Aorta (tissue), 5 donors: ENCODE measurements at regions not wholly inside any gene's neighbourhood (a gene's known extent, or its start where the extent isn't known, plus 50 kb on each side); places are given as distances from the start of the nearest gene placed in this dataset.

ENCODE experiments used
- ATAC-seq: fragments of 200-7000 bp; cut with Tn5 transposase; one replicate; pipeline ENCODE4 v1.9.1; 2022; ENCODE audit warnings: moderate library complexity; ENCODE audit not compliant: low FRiP score
- DNase-seq, 2 donors: peaks; one replicate each; pipeline ENCODE4 v3.0.0-alpha.2; 2020
- H3K27ac ChIP-seq, 2 donors: one replicate each; pipeline ENCODE4 v1.5.1; 2013; ENCODE audit warnings: low read length in 2 of 2, mild to moderate bottlenecking in 2 of 2, moderate library complexity in 2 of 2, control low read depth in 1 of 2, inconsistent platforms in 1 of 2, low read depth in 1 of 2
- H3K27me3 ChIP-seq, 2 donors: one replicate each; pipeline ENCODE4 v1.6.1; 2013; ENCODE audit warnings: control low read depth in 1 of 2, low read length in 1 of 2, mild to moderate bottlenecking in 1 of 2, moderate library complexity in 1 of 2; ENCODE audit not compliant: insufficient read depth in 2 of 2, control insufficient read depth in 1 of 2
- H3K36me3 ChIP-seq, 2 donors: one replicate each; pipeline ENCODE4 v1.6.1; 2013; ENCODE audit warnings: control low read depth in 1 of 2, low read length in 1 of 2, mild to moderate bottlenecking in 1 of 2; ENCODE audit not compliant: insufficient read depth in 2 of 2, control insufficient read depth in 1 of 2
- H3K4me1 ChIP-seq, 2 donors: one replicate each; pipeline ENCODE4 v1.6.1; 2013; ENCODE audit warnings: low read length in 2 of 2, control low read depth in 1 of 2, mild to moderate bottlenecking in 1 of 2, moderate library complexity in 1 of 2; ENCODE audit not compliant: insufficient read depth in 2 of 2, control insufficient read depth in 1 of 2
- H3K4me3 ChIP-seq, 2 donors: one replicate each; pipeline ENCODE4 v1.5.1; 2013; ENCODE audit warnings: low read length in 2 of 2, control low read depth in 1 of 2, mild to moderate bottlenecking in 1 of 2
- H3K9me3 ChIP-seq: one replicate; pipeline ENCODE4 v1.6.1; 2013; ENCODE audit warnings: mild to moderate bottlenecking, low read length; ENCODE audit not compliant: control insufficient read depth
- WGBS, 2 donors: extraction: QIAGEN DNeasy Blood & Tissue Kit; methylation state at CpG; one replicate each; pipeline ENCODE4 v1.1.7; 2013; 5-methylcytosine and 5-hydroxymethylcytosine counted together
- intact Hi-C, 2 donors: fragments of 100-400 bp; cut with DNase I; formaldehyde crosslinking; loops; one replicate each; pipeline versions ENCODE4 v1.14.2 to v1.15.0; 2022
- donor health status: healthy with polysubstance abuse.
- donor health status: Bipolar disorder and iron deficiency.
- donor health status: DM: no; HTN: no; CAD: no.
- donor health status: DM: no; HTN: no; CAD: no.
- donor health status: DM: yes; HTN: yes; CAD: no.

- H3K4me3 ChIP-seq: no peak overlapping the region
- H3K9me3 ChIP-seq: no peaks in the 10 kb centered on the region
- no peaks in the 10 kb centered on the region for H3K36me3 ChIP-seq
- ATAC-seq (no peak), DNase-seq (no peak)
- WGBS, 2 donors: 29 to 34% methylated on average over 2 of the region's 2 CpGs
- no peaks in the 10 kb centered on the region for H3K4me1 ChIP-seq
- H3K27me3 ChIP-seq: no peaks in the 10 kb centered on the region
- intact Hi-C loops: no loop called here
- no peak overlapping the region for H3K27ac ChIP-seq
Measured at GRCh38 chr3:110568246-110568645, 503.4 kb upstream of the NECTIN3 start.

- intact Hi-C loops: no loop called here
- DNase-seq (no peak), ATAC-seq (no peak)
- Histone ChIP-seq H3K4me1 (no peaks in the 10 kb centered on the region), H3K9me3 (no peaks in the 10 kb centered on the region), H3K4me3 (no peak overlapping the region), H3K27me3 (no peaks in the 10 kb centered on the region), H3K36me3 (no peaks in the 10 kb centered on the region), H3K27ac (no peak overlapping the region)
- WGBS, 2 donors: 87 to 89% methylated on average over 2 of the region's 2 CpGs
Measured at GRCh38 chr3:110569073-110569472, 502.5 kb upstream of the NECTIN3 start.

- DNase-seq (no peak), ATAC-seq (no peak)
- intact Hi-C loops: loop anchor here in 1 of 2 donors (5.0 kb wide), 1 partner anchor 223 kb away; no protein-coding TSS in a partner anchor
- Histone ChIP-seq H3K36me3 (no peaks in the 10 kb centered on the region), H3K27ac (no peak overlapping the region), H3K9me3 (no peaks in the 10 kb centered on the region), H3K27me3 (no peaks in the 10 kb centered on the region), H3K4me3 (no peak overlapping the region), H3K4me1 (peaks cover 0 to 2% of the 10 kb centered on the region in 2 donors)
- 70 to 77% methylated on average over 3 of the region's 3 CpGs for WGBS, 2 donors
Measured at GRCh38 chr3:110575702-110576101, 495.9 kb upstream of the NECTIN3 start.

GRCh38 chr3:110576960-110577359, 494.7 kb upstream of the NECTIN3 start:
- WGBS, 2 donors: 39% methylated on average over 3 of the region's 3 CpGs
- ATAC-seq (no peak), DNase-seq (no peak)
- Histone ChIP-seq H3K4me3 (no peak overlapping the region), H3K27ac (no peak overlapping the region), H3K27me3 (no peaks in the 10 kb centered on the region), H3K9me3 (no peaks in the 10 kb centered on the region), H3K36me3 (no peaks in the 10 kb centered on the region), H3K4me1 (peaks cover 0 to 2% of the 10 kb centered on the region in 2 donors)
- intact Hi-C loops: loop anchor here in 1 of 2 donors (5.0 kb wide), 1 partner anchor 225 kb away; no protein-coding TSS in a partner anchor

- Histone ChIP-seq H3K4me1 (peaks cover 0 to 2% of the 10 kb centered on the region in 2 donors), H3K27ac (no peak overlapping the region), H3K9me3 (no peaks in the 10 kb centered on the region), H3K36me3 (no peaks in the 10 kb centered on the region), H3K27me3 (no peaks in the 10 kb centered on the region), H3K4me3 (no peak overlapping the region)
- no peak for DNase-seq
- 71 to 74% methylated on average over 2 of the region's 2 CpGs for WGBS, 2 donors
- intact Hi-C loops: loop anchor here in 1 of 2 donors (5.0 kb wide), 1 partner anchor 226 kb away; no protein-coding TSS in a partner anchor
- no peak for ATAC-seq
Measured at GRCh38 chr3:110577854-110578253, 493.8 kb upstream of the NECTIN3 start.

- 49 to 51% methylated on average over 4 of the region's 4 CpGs for WGBS, 2 donors
- H3K4me3 ChIP-seq: no peak overlapping the region
- H3K27ac ChIP-seq: no peak overlapping the region
- intact Hi-C loops: loop anchor here (5.0 to 10.0 kb wide), 2 partner anchors 228 to 1355 kb away; no protein-coding TSS in a partner anchor
- ATAC-seq (no peak), DNase-seq (no peak)
- no peaks in the 10 kb centered on the region for H3K36me3 ChIP-seq
- peaks cover 0 to 2% of the 10 kb centered on the region in 2 donors for H3K4me1 ChIP-seq
- no peaks in the 10 kb centered on the region for H3K27me3 ChIP-seq
- no peaks in the 10 kb centered on the region for H3K9me3 ChIP-seq
Measured at GRCh38 chr3:110579840-110580550, 491.6 kb upstream of the NECTIN3 start.

- Histone ChIP-seq H3K27ac (no peak overlapping the region), H3K9me3 (no peaks in the 10 kb centered on the region), H3K4me3 (no peak overlapping the region), H3K4me1 (no peaks in the 10 kb centered on the region), H3K27me3 (no peaks in the 10 kb centered on the region), H3K36me3 (no peaks in the 10 kb centered on the region)
- intact Hi-C loops: loop anchor here in 1 of 2 donors (10.0 kb wide), 1 partner anchor 1351 kb away; no protein-coding TSS in a partner anchor
- no peak for ATAC-seq
- 76 to 83% methylated on average over 3 of the region's 3 CpGs for WGBS, 2 donors
- DNase-seq: no peak
Measured at GRCh38 chr3:110583373-110583935, 488.2 kb upstream of the NECTIN3 start.

GRCh38 chr3:110588906-110589305, 482.7 kb upstream of the NECTIN3 start:
- no peaks in the 10 kb centered on the region for H3K9me3 ChIP-seq
- H3K27me3 ChIP-seq: no peaks in the 10 kb centered on the region
- ATAC-seq: no peak
- no peaks in the 10 kb centered on the region for H3K36me3 ChIP-seq
- H3K27ac ChIP-seq: no peak overlapping the region
- intact Hi-C loops: loop anchor here in 1 of 2 donors (10.0 kb wide), 1 partner anchor 1346 kb away; no protein-coding TSS in a partner anchor
- no peak overlapping the region for H3K4me3 ChIP-seq
- no peak for DNase-seq
- peaks cover 0 to 7% of the 10 kb centered on the region in 2 donors for H3K4me1 ChIP-seq
- 16 to 24% methylated on average over 3 of the region's 3 CpGs for WGBS, 2 donors

- no peak overlapping the region for H3K27ac ChIP-seq
- no peaks in the 10 kb centered on the region for H3K36me3 ChIP-seq
- DNase-seq (no peak), ATAC-seq (no peak)
- intact Hi-C loops: loop anchor here in 1 of 2 donors (10.0 kb wide), 1 partner anchor 1345 kb away; no protein-coding TSS in a partner anchor
- H3K4me1 ChIP-seq: peaks cover 0 to 7% of the 10 kb centered on the region in 2 donors
- no peaks in the 10 kb centered on the region for H3K27me3 ChIP-seq
- no peaks in the 10 kb centered on the region for H3K9me3 ChIP-seq
- no peak overlapping the region for H3K4me3 ChIP-seq
Measured at GRCh38 chr3:110589341-110589740, 482.3 kb upstream of the NECTIN3 start.
